K562 (cell line): ENCODE measurements at regions not wholly inside any gene's neighbourhood (a gene's known extent, or its start where the extent isn't known, plus 50 kb on each side); places are given as distances from the start of the nearest gene placed in this dataset.

Experiments used
- CEBPZ ChIP-seq: fragments of 150-350 bp; IDR thresholded peaks from 2 replicates; pipeline ENCODE4 v1.6.1; 2014; ENCODE audit warnings: low read depth, mild to moderate bottlenecking, low read length, borderline replicate concordance
- CTCF ChIP-seq, 3 experiments: IDR thresholded peaks in 2 of 3; conservative IDR thresholded peaks in 1 of 3; 2 replicates each; pipeline ENCODE4 v1.5.1; 2011 to 2012; ENCODE audit warnings: low read length in 3 of 3, mild to moderate bottlenecking in 3 of 3, control low read depth in 2 of 3, improper control_type of control experiment in 1 of 3, inconsistent platforms in 1 of 3, low read depth in 1 of 3, mixed read lengths in 1 of 3, moderate library complexity in 1 of 3; ENCODE audit not compliant: insufficient read depth in 2 of 3
- GTF2F1 ChIP-seq: IDR thresholded peaks from 2 replicates; pipeline ENCODE4 v1.6.1; 2011; ENCODE audit warnings: low read depth, low read length, improper control_type of control experiment
- PTTG1 ChIP-seq: fragments of 450-650 bp; IDR thresholded peaks from 2 replicates; pipeline ENCODE4 v1.6.1; 2016; ENCODE audit warnings: low read depth, mild to moderate bottlenecking, missing genetic modification characterization, missing compliant biosample characterization
- RAD21 ChIP-seq, 2 experiments: fragments of 250-450 bp in 1 of 2; fragments of 450-650 bp in 1 of 2; sonication (Bioruptor Pico) in 1 of 2; formaldehyde crosslinking in 1 of 2; IDR thresholded peaks in 1 of 2; conservative IDR thresholded peaks in 1 of 2; 2 replicates each; pipeline versions ENCODE4 v1.4.0 to v1.8.0; 2020 to 2022; ENCODE audit warnings: mild to moderate bottlenecking in 2 of 2, moderate library complexity in 1 of 2
- RFX1 ChIP-seq: fragments of 450-650 bp; IDR thresholded peaks from 2 replicates; pipeline ENCODE4 v1.6.1; 2016; ENCODE audit warnings: mild to moderate bottlenecking, moderate library complexity
- ZNF511 ChIP-seq: sonication (generic); formaldehyde crosslinking; IDR thresholded peaks from 2 replicates; pipeline ENCODE4 v1.8.0; 2022; ENCODE audit warnings: mild to moderate bottlenecking, missing genetic modification reagents
- ZZZ3 ChIP-seq: fragments of 450-650 bp; IDR thresholded peaks from 2 replicates; pipeline ENCODE4 v1.6.1; 2016; ENCODE audit warnings: antibody characterized with exemption, mild to moderate bottlenecking, moderate library complexity

GRCh38 chr1:55282058-55282457 is 66.9 kb upstream of the USP24 start:
- no peak for TF ChIP-seq GTF2F1
- TF ChIP-seq ZNF511 (CRISPR knock-in tag) = no peak
- TF ChIP-seq CTCF (IDR thresholded peaks at IDR 0.05 in 2 of 3, conservative IDR thresholded peaks at IDR 0.05 in 1 of 3; ENCODE audit: insufficient read depth in 2 of 3, low read depth in 1 of 3, low read length in 3 of 3) = no peak
- no peak for TF ChIP-seq PTTG1 (tag)
- TF ChIP-seq RFX1 = no peak
- no peak for TF ChIP-seq ZZZ3
- no peak for TF ChIP-seq CEBPZ
- TF ChIP-seq RAD21 (CRISPR knock-in tag; conservative IDR thresholded peaks at IDR 0.05 in 1 of 2, IDR thresholded peaks at IDR 0.05 in 1 of 2) = no peak
